Kidney epithelial cell (primary cell): ENCODE measurements at regions not wholly inside any gene's neighbourhood (a gene's known extent, or its start where the extent isn't known, plus 50 kb on each side); places are given as distances from the start of the nearest gene placed in this dataset.
A peak's percentile ranks its signal among the peaks of the same experiment; 100 is the strongest.

ENCODE experiments used
- DNase-seq: peaks from one replicate; pipeline ENCODE4 v3.0.0-alpha.2; 2010; ENCODE audit warnings: low read depth
- H3K27me3 ChIP-seq: 2 replicates; pipeline ENCODE4 v1.6.0; 2011; ENCODE audit warnings: low read length; ENCODE audit not compliant: control insufficient read depth, insufficient read depth
- H3K36me3 ChIP-seq: 2 replicates; pipeline ENCODE4 v1.5.1; 2011; ENCODE audit warnings: low read length; ENCODE audit not compliant: control insufficient read depth, insufficient read depth
- H3K4me3 ChIP-seq: 2 replicates; pipeline ENCODE4 v1.5.1; 2011; ENCODE audit warnings: low read depth, mild to moderate bottlenecking, control low read depth, low read length
- TF ChIP-seq, protein P1 (sequence below): IDR thresholded peaks from 2 replicates; pipeline ENCODE4 v1.5.1; 2011; ENCODE audit warnings: mild to moderate bottlenecking, moderate library complexity, low read length, control low read depth, inconsistent platforms; ENCODE audit not compliant: insufficient read depth, poor library complexity, severe bottlenecking

DNA sequence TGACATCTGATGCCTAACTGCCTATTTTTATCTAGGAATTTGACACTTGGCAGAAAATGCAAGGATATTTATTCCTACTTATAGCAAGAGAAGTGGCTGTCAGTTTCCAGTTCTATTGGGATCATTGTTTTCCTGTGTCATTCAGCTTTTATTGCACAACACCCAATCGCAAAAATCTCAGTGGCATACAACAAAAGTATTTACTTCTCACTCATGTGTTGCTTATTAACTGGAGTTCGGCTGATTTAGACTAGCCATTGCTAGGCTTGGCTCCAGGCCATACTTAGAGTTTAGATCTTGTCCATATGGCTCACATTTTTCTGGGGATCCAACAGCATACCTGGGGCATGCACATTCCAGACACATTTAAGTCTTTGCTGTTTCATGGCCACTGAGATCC is 218.6 kb upstream of the SYT1 start:
- no peaks in the 10 kb centered on the region for H3K36me3 ChIP-seq
- TF ChIP-seq, protein P1, sequence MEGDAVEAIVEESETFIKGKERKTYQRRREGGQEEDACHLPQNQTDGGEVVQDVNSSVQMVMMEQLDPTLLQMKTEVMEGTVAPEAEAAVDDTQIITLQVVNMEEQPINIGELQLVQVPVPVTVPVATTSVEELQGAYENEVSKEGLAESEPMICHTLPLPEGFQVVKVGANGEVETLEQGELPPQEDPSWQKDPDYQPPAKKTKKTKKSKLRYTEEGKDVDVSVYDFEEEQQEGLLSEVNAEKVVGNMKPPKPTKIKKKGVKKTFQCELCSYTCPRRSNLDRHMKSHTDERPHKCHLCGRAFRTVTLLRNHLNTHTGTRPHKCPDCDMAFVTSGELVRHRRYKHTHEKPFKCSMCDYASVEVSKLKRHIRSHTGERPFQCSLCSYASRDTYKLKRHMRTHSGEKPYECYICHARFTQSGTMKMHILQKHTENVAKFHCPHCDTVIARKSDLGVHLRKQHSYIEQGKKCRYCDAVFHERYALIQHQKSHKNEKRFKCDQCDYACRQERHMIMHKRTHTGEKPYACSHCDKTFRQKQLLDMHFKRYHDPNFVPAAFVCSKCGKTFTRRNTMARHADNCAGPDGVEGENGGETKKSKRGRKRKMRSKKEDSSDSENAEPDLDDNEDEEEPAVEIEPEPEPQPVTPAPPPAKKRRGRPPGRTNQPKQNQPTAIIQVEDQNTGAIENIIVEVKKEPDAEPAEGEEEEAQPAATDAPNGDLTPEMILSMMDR, result no peak
- DNase-seq, result peak; percentile 0
- H3K27me3 ChIP-seq, result no peaks in the 10 kb centered on the region
- no peak overlapping the region for H3K4me3 ChIP-seq

DNA sequence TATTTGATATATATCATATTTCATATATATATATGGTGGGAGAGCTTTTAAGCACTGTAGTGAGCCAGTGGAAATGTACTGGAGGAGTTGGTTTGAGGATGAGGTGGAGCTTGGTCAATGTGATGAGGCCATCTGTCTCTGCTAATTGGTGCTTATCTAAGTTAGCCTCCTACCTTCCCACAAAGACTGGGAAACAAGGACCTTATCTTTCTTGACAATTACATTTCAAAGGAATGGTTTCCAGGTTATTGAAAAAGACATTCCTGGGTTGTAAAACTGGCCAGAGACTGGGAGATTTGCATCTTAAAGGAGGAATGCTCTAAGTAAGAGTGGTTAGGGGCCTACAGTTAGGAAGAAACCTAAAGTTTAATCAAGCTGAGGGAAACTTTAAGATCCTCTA is 212.8 kb upstream of the SYT1 start:
- no peak overlapping the region for H3K4me3 ChIP-seq
- TF ChIP-seq, protein P1, result no peak
- no peaks in the 10 kb centered on the region for H3K27me3 ChIP-seq
- H3K36me3 ChIP-seq, result no peaks in the 10 kb centered on the region
- DNase-seq, result no peak

DNA sequence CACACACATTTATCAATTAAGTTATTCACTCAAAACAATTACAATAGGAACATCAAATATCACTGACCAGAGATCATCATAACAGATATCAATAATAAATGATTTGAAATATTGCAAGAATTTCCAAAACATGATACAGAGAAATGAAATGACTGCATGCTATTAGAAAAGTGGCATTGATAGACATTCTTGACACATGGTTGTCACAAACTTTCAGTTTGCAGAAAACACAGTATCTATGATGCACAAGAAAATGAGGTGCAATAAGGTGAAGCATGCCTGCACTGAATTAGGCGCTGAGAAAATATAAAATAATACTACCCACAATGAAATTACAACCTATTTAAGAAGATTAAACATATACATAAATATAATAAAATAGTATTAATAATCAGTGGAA is 198.0 kb upstream of the SYT1 start:
- no peak overlapping the region for H3K4me3 ChIP-seq
- no peaks in the 10 kb centered on the region for H3K36me3 ChIP-seq
- TF ChIP-seq, protein P1, result no peak
- no peak for DNase-seq
- no peaks in the 10 kb centered on the region for H3K27me3 ChIP-seq

DNA sequence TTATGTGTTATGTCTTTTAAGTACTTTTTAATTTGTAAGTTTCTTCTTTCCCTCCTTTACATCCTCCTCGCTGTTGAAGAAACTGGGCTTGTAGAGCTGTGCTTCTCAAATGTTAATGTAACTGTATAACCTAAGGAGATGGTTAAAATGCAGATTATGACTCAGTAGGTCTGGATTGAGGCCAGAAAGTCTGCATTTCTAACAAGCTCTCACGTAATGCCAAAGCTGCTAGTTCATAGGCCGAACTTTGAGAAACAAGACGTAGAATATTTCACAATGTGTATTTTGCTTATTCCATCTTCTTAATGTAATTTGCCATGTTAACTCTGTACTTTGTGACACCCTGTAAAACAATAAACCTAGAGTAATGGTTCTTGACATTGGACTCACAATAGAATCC is 193.3 kb upstream of the SYT1 start:
- Histone ChIP-seq H3K4me3 (no peak overlapping the region), H3K27me3 (no peaks in the 10 kb centered on the region), H3K36me3 (no peaks in the 10 kb centered on the region)
- TF ChIP-seq, protein P1, result no peak
- DNase-seq, result peak; percentile 12

DNA sequence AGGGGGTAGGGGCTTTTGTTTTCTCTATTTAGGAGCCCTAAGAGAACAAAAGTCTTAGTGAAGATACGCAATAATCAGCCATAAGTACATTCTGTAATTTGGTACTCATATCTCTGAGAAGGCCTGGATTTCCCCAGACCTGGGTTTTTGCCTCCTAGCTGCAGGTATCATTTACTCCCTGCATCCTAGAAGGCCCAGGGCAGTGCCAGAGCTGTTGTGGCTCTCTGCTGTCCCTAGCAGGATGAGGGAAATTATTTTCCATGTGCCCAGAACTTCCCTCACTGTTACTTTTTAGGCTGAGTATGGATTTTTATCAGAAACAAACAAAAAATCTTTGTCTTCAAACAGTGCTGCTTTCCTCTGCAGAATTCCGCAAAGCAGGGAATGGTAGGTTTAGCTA is 192.5 kb upstream of the SYT1 start:
- TF ChIP-seq, protein P1, result no peak
- no peaks in the 10 kb centered on the region for H3K27me3 ChIP-seq
- no peak overlapping the region for H3K4me3 ChIP-seq
- no peaks in the 10 kb centered on the region for H3K36me3 ChIP-seq
- DNase-seq, result no peak

DNA sequence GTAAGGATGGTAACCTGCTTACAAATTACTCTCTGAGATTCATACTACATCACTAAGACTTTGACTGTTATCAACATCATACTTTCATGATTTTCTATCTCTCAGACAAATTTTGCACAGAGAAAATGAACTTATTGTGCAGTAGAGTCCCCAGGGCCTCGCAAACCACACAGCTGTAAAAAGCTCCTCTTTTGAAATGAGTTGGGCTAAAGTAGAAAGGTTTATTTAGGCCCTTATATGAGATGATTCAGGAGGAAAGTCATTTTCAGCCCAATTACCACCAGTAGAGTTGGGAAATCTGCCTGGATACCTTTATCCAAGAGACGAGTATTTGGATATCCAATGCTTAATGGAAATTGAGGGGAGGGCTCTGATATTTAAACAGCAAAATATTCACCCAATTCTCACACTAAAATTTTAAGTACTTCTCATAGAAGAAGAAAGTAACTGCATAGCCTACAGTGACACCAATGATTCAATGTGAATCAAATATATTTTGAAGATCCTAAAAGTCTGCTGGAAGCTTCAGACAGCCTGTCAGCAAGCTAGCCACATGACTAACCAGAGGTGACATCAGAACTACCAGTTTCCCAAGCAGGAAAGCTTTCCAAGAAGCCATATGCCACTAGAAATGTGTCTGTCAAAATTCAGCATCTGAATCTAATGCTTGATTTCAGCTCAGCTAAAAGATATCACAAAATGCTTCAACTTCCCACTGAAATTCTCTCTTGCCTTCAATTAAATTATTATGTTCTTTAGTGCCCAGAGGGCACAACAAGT is 190.1 kb upstream of the SYT1 start:
- H3K27me3 ChIP-seq, result no peaks in the 10 kb centered on the region
- TF ChIP-seq, protein P1, result no peak
- H3K36me3 ChIP-seq, result no peaks in the 10 kb centered on the region
- no peak for DNase-seq
- no peak overlapping the region for H3K4me3 ChIP-seq
